GM23338 (cell line): ENCODE measurements at regions not wholly inside any gene's neighbourhood (a gene's known extent, or its start where the extent isn't known, plus 50 kb on each side); places are given as distances from the start of the nearest gene placed in this dataset.

ENCODE experiments used
- ATAC-seq: fragments of 200-7000 bp; cut with Tn5 transposase; 3 replicates; pipeline ENCODE4 v1.9.1; 2020
- DNase-seq: peaks from one replicate; pipeline ENCODE4 v3.0.0-alpha.2; 2015; ENCODE audit warnings: low spot score
- H2AFZ ChIP-seq: fragments of 200-600 bp; sonication (generic); 2 replicates; pipeline ENCODE4 v1.8.0; 2016; ENCODE audit warnings: antibody characterized with exemption, mild to moderate bottlenecking, moderate library complexity
- H3F3A ChIP-seq: fragments of 200-600 bp; sonication (generic); replicated peaks from 2 replicates; pipeline ENCODE4 v1.8.0; 2017; ENCODE audit warnings: antibody characterized with exemption, mixed run types, low read depth
- H3K27ac ChIP-seq: fragments of 200-600 bp; sonication (generic); 2 replicates; pipeline ENCODE4 v1.6.1; 2016; ENCODE audit warnings: low read depth
- H3K27me3 ChIP-seq: fragments of 200-600 bp; sonication (generic); 2 replicates; pipeline ENCODE4 v1.8.0; 2016; ENCODE audit warnings: mild to moderate bottlenecking, mixed run types, moderate library complexity; ENCODE audit not compliant: insufficient read depth
- H3K36me3 ChIP-seq: fragments of 200-600 bp; sonication (generic); 2 replicates; pipeline ENCODE4 v1.8.0; 2016; ENCODE audit warnings: mild to moderate bottlenecking; ENCODE audit not compliant: insufficient read depth
- H3K4me1 ChIP-seq: fragments of 200-600 bp; sonication (generic); 2 replicates; pipeline ENCODE4 v1.8.0; 2016; ENCODE audit warnings: mild to moderate bottlenecking, moderate library complexity; ENCODE audit not compliant: insufficient read depth
- H3K4me2 ChIP-seq: fragments of 200-600 bp; sonication (generic); 2 replicates; pipeline ENCODE4 v1.7.1; 2017; ENCODE audit warnings: mixed run types
- H3K4me3 ChIP-seq: fragments of 200-600 bp; sonication (generic); 2 replicates; pipeline ENCODE4 v1.6.1; 2016; ENCODE audit warnings: mixed run types
- H3K79me2 ChIP-seq: fragments of 200-600 bp; sonication (generic); replicated peaks from 2 replicates; pipeline ENCODE4 v1.8.0; 2017; ENCODE audit warnings: mild to moderate bottlenecking; ENCODE audit not compliant: insufficient read depth
- H3K9me2 ChIP-seq: fragments of 200-600 bp; sonication (generic); 2 replicates; pipeline ENCODE4 v1.8.0; 2017; ENCODE audit not compliant: insufficient read depth
- H4K20me1 ChIP-seq: fragments of 200-600 bp; sonication (generic); replicated peaks from 2 replicates; pipeline ENCODE4 v1.8.0; 2017; ENCODE audit warnings: mild to moderate bottlenecking; ENCODE audit not compliant: insufficient read depth
- H3K27ac Mint-ChIP-seq: 2 replicates; pipeline ENCODE4 v1.8.0; 2020; ENCODE audit warnings: inconsistent platforms, mild to moderate bottlenecking, moderate library complexity, mixed read lengths
- H3K27me3 Mint-ChIP-seq: 3 replicates; pipeline ENCODE4 v1.8.0; 2022; ENCODE audit warnings: low read depth, mild to moderate bottlenecking, moderate library complexity, mixed read lengths, inconsistent platforms; ENCODE audit not compliant: insufficient read depth, poor library complexity
- H3K36me3 Mint-ChIP-seq: 3 replicates; pipeline ENCODE4 v1.8.0; 2021; ENCODE audit warnings: low read depth, mild to moderate bottlenecking, inconsistent platforms, moderate library complexity, mixed read lengths
- H3K4me1 Mint-ChIP-seq: 3 replicates; pipeline ENCODE4 v1.8.0; 2020; ENCODE audit warnings: mild to moderate bottlenecking, inconsistent platforms, mixed read lengths
- H3K4me3 Mint-ChIP-seq: 3 replicates; pipeline ENCODE4 v1.8.0; 2021; ENCODE audit warnings: moderate library complexity, mild to moderate bottlenecking, inconsistent platforms, mixed read lengths
- H3K9me3 Mint-ChIP-seq: 3 replicates; pipeline ENCODE4 v1.8.0; 2020; ENCODE audit warnings: moderate library complexity, mild to moderate bottlenecking, inconsistent platforms, mixed read lengths
- CREB1 ChIP-seq: fragments of 250-450 bp; sonication (Bioruptor Pico); IDR thresholded peaks from 2 replicates; pipeline ENCODE4 v1.5.0; 2020; ENCODE audit warnings: low read depth, mild to moderate bottlenecking, moderate library complexity
- NANOG ChIP-seq: IDR thresholded peaks from 2 replicates; pipeline ENCODE4 v1.6.1; 2016; ENCODE audit warnings: antibody characterized with exemption, borderline replicate concordance
- REST ChIP-seq: IDR thresholded peaks from one replicate; pipeline ENCODE4 v1.6.1; 2018; ENCODE audit warnings: antibody characterized with exemption; ENCODE audit not compliant: unreplicated experiment
- ZNF462 ChIP-seq: fragments of 250-450 bp; sonication (Bioruptor Pico); IDR thresholded peaks from 2 replicates; pipeline ENCODE4 v1.5.0; 2020; ENCODE audit warnings: mild to moderate bottlenecking, moderate library complexity

GRCh38 chr17:68790492-68790891 is 164.7 kb downstream of the ABCA8 start (continued):
- no peak for TF ChIP-seq ZNF462 (CRISPR knock-in tag)
- no peak for TF ChIP-seq REST

GRCh38 chr17:68789203-68789962 is 165.8 kb downstream of the ABCA8 start:
- Histone ChIP-seq H3K4me3 (no peak overlapping the region), H4K20me1 (no peaks in the 10 kb centered on the region), H3K36me3 (no peaks in the 10 kb centered on the region), H3K4me2 (no peak overlapping the region), H3K79me2 (no peaks in the 10 kb centered on the region), H3K27me3 (no peaks in the 10 kb centered on the region), H3K27ac (no peak overlapping the region), H2AFZ (no peak overlapping the region), H3K9me2 (peaks cover 6% of the 10 kb centered on the region; the same call in 1 of the 2 replicates), H3K4me1 (peaks cover 23% of the 10 kb centered on the region), H3F3A (no peaks in the 10 kb centered on the region)
- Mint-ChIP-seq H3K27ac (no peak overlapping the region), H3K4me1 (peaks cover 19% of the 10 kb centered on the region), H3K27me3 (peaks cover 4% of the 10 kb centered on the region), H3K9me3 (no peaks in the 10 kb centered on the region), H3K36me3 (no peaks in the 10 kb centered on the region), H3K4me3 (no peak overlapping the region)
- ATAC-seq (no peak), DNase-seq (no peak)
- TF ChIP-seq ZNF462 (CRISPR knock-in tag) (no peak), NANOG (no peak), CREB1 (CRISPR knock-in tag) (no peak)
